H1 (cell line): ENCODE measurements at regions not wholly inside any gene's neighbourhood (a gene's known extent, or its start where the extent isn't known, plus 50 kb on each side); places are given as distances from the start of the nearest gene placed in this dataset.

Experiments
- BACH1 ChIP-seq: IDR thresholded peaks from 2 replicates; pipeline ENCODE4 v1.6.1; 2012; ENCODE audit warnings: low read length, improper control_type of control experiment
- HDAC2 ChIP-seq, 2 experiments: fragments of 300-600 bp in 1 of 2; sonication (generic) in 1 of 2; IDR thresholded peaks; 2 replicates each; pipeline ENCODE4 v1.6.1; 2011 to 2012; ENCODE audit warnings: low read depth in 2 of 2, low read length in 2 of 2, mild to moderate bottlenecking in 2 of 2, moderate library complexity in 2 of 2, borderline replicate concordance in 1 of 2, inconsistent platforms in 1 of 2
- JUN ChIP-seq: IDR thresholded peaks from 2 replicates; pipeline ENCODE4 v1.6.1; 2011; ENCODE audit warnings: low read depth, mild to moderate bottlenecking, improper control_type of control experiment, low read length
- KDM1A ChIP-seq: fragments of 200-600, 300-600 bp; sonication (generic); IDR thresholded peaks from 2 replicates; pipeline ENCODE4 v1.7.1; 2016; ENCODE audit warnings: mild to moderate bottlenecking, low read length, borderline replicate concordance
- KDM4A ChIP-seq: IDR thresholded peaks from one replicate; pipeline ENCODE4 v1.7.1; 2012; ENCODE audit warnings: low read depth, mild to moderate bottlenecking, moderate library complexity, low read length, inconsistent platforms; ENCODE audit not compliant: severe bottlenecking
- NRF1 ChIP-seq: IDR thresholded peaks from 2 replicates; pipeline ENCODE4 v1.6.1; 2011; ENCODE audit warnings: mild to moderate bottlenecking, low read depth, low read length, improper control_type of control experiment
- YY1 ChIP-seq: IDR thresholded peaks from 2 replicates; pipeline ENCODE4 v1.6.1; 2011; ENCODE audit warnings: low read depth, mild to moderate bottlenecking, low read length

GRCh38 chr7:106444068-106444655 is 159.4 kb upstream of the NAMPT start (continued):
- TF ChIP-seq JUN (no peak), YY1 (no peak), NRF1 (no peak), KDM1A (no peak), HDAC2 (IDR thresholded peaks at IDR 0.05; ENCODE audit: borderline replicate concordance in 1 of 2, low read depth in 2 of 2, low read length in 2 of 2) (no peak), KDM4A (no peak), BACH1 (no peak)
